ENCODE measurements at regions not wholly inside any gene's neighbourhood (a gene's known extent, or its start where the extent isn't known, plus 50 kb on each side); places are given as distances from the start of the nearest gene placed in this dataset.

GRCh38 chr13:67856955-67857354 lies 626.8 kb upstream of the PCDH9 start (continued):
- TF ChIP-seq CHD7 (IDR thresholded peaks at IDR 0.05; ENCODE audit: low read depth, low read length) (no peak), HDAC2 (IDR thresholded peaks at IDR 0.05) (no peak)

Measured in K562 (cell line).